ENCODE measurements at regions not wholly inside any gene's neighbourhood (a gene's known extent, or its start where the extent isn't known, plus 50 kb on each side); places are given as distances from the start of the nearest gene placed in this dataset.
"Not testable (repeated sequence)": the region's sequence is repeated elsewhere in the genome, so short reads cannot be mapped to it uniquely, and the experiment has no call there.

DNA sequence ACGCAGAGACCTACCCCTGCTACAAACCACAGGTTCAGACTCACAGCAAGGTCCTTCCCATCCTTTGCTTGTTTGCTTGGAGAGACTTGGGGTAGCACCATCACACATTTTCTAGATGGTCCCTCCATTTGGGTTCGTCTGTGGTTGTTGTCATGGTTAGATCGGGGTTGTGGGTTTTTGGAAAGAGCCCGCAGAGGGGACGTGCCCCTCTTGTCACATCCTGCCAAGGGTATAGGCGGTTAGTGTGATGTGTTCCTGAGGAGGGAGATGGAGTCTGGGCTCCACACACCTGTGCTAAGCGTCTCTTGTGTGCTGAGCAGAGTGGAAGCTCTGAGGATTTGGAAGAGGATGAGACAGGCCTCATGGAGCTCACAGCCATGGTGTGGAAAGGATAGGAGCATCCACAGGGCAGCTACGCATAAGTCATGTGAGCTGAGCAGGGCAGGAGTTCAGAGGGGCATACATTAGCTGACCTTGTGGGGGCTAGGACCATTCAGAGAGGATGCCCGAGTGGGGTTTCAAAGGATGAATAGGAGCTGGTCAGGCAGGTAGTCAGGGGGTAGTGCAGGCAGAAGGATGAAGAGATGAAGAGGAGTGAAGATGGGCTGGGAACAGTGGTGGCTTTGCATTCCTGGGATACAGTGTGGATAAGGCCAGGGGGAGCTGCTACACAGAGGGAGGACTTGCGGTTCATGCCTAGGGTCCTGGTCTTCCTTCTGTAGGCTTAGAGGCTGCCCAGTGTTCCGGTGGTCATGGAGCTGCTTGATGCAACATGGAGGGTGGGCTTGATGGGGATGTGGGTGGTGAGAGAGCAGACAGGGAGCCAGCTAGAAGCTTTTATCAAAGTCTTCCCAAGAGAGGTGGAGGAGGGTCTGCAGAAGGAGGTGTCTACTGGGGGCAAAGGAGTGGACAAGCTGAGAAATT, 62.9 kb downstream of the ACKR3 start:
- DNase-seq: no peak

DNA sequence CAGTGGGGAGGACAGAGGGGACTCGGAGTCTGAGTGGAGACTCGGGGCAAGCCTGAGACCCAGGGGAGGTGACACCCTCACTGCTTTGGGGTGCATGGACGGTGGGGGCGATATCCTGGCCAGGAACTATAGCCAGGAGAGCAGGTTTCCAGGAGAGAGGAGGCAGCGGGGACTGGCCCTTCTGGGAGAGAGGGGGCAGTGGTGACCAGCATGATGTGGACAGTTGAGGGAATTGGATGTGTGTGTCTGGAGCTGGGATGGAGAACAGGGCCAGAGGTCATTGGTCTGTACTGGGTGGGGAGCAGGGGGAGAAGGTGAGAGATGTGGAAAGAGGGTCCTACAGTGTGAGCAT, 63.6 kb downstream of the ACKR3 start:
- DNase-seq: no peak

DNA sequence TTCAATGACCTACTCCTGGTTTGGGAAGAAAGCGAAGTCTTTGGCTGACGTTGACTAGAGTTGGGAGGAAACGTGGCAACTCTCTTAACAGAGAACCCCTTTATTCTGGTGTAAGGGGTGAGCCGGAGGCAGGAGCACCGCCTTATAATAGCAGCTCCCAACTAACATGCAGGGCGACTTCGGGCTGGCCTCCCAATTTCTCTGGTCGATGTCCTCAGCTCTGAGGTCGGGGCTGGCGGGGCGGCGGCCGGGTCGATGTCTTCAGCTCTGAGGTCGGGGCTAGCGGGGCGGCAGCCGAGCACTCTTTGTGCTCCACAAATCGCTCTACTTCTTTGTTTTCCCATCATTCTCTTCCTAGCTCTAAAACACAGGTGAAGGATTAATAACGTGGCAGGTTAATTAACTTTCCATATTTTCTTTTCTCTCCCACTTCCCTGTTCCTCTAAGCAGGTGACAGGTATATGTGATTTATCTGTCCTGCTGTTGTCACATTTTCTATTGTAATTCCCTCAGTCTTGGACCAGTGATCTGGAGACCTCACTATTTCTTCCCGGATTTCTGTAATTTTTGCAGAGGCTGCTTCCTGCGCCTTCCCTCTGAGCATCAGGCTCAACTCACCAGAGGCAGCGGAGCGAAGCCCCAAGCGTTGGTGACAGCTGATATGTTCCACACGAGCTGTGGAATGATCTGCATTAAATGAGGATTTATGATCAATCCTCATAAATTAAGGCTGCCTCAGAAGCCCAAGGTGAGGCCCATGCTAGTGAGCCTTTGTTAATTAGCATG, 64.3 kb downstream of the ACKR3 start:
- no peak for DNase-seq

DNA sequence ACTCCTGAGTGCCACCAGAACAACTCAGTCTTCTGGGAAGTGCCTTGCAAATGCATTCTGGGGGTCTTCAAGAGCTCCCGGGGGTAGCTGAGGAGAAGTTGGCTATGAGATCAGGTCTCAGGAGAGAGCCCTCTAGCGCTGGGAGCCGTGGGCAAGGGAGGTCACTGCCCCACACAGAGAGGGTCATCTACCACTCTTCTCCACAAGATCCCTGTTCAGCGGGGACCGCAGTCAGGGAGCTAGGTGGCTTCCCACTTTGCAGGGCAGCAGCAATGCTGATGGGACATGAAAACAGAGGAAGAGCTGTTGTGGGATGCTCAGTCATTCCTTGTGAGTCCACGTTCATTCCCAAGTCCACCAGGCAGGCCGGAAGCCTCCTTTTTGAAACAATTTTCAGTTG, 66.6 kb downstream of the ACKR3 start:
- DNase-seq: no peak

DNA sequence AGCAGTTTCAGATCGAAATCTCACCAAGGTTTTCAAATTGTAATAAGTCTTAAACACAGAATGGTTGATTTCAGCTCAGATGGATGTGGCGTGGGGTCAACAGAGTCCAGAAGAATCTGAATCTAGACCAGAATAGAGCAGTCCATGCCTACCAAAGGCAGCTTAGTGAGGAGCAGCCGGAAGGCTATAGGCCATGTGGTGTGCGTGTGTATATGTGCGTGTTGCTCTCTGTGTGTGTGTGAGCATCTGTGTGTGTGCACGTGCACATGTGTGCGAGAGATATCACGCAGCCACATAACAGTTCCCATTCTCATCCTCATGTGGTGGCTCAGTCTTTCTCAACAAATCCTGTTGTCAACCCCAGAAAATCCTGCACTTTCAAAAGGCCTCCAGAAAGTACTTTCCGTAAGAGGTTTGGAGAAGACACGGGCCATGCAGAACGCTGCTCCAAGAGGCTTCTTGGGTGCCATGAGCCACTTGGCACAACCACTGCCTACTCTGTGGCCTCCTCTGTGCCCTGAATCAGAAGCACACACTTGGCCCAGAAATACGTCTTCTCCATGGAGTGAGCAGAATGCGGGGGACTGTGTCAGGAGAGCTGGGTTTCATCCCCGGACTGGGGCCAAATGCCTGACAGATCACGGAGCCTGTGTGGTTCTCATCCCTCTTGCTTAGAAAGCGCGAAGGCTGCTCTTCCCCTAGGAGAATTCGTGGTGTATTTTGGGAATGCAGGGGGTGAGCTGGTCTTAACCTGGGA, 67.3 kb downstream of the ACKR3 start:
- DNase-seq: no peak

DNA sequence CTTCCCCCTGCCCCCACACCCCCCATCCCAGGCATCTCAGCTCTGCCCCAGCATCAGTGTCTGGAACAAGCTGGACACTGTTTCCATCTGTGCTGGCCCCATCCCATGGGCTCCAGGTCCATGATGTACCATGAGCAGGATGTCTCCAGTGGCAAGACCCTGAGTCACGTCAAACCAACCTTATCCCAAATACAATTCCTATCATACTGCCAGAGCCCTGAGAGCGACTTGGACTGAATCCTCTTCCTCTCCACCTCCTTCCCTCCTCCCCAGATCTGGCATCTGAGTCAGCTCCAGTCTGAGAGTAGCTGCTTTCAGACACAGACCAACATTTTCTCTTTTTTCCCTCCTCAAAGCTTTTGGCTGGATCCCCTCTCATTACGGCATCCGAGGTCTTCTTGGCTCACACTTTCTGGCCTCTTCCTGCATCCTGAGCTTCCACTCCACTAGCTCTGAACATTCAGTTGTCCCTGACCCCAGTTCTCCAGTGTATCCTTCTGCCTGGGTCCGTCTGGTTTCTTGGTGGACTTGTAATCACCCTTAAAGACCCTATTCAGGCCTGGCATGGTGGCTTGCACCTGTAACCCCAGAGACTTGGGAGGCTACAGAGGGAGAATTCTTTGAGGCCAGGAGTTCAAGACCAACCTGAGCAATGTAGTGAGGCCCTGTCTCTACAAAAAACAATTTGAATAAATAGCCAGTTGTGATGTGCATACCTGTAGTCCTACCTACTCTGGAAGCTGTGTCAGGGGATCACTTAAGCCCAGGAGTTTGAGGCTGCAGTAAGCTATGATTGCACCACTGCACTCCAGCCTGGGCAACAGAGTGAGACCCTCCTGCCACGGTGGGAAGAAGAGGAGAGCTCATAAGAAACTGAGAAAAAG, 68.3 kb downstream of the ACKR3 start:
- no peak for DNase-seq

DNA sequence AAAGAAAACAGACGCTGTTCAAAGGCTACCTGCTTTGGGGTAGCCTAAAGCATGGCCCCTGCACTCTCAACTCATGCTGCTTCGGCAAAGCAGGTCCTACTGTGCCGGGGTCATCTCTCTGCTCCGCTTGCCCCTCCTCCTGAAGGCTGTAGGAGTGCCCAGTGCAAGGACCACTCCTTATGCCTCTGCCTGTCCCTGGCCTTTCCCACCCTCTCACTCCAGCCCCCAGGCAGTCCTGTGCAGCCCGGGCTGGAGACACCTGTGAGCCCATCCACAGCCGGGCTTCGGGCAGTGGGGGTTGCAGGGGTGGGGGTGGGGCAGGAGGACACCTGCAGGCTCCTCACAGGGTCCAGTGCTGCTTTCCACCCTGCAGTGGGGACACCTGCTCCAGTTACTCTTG, 69.1 kb downstream of the ACKR3 start:
- no peak for DNase-seq

DNA sequence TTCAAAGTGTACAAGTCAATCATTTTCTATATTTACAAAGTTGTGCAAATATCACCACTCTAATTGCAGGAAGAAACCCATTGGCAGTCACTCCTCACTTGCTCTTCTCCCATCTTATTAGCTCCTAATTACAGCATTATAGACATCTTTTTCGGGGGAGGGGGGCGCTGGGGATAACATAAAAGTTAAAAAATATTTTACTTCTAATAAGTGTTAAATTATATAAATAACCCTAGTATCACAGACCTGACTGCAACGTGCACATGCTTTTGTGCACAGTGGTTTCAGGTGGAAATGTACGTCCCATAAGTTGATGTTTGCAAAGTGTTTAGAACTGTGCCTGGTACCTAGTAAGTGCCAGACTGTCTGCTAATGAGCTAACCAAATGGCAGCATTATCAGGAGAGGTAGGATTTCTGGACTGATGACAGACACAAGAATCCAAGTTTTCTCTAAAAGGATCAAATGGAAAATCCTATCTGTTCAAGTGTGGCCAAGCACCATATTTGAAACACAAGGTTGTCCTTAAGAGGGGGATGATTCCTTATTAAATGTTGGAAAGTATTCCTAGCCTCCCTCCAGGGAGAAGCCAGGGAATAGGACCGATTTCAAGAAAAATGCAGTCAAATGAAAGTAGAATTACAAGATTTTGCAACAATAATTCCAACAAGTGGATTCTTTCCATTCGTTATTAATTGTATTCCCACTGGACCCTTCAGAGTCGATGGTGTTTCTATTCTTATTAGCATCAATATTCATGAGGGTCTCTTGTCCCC, 70.0 kb downstream of the ACKR3 start:
- no peak for DNase-seq

DNA sequence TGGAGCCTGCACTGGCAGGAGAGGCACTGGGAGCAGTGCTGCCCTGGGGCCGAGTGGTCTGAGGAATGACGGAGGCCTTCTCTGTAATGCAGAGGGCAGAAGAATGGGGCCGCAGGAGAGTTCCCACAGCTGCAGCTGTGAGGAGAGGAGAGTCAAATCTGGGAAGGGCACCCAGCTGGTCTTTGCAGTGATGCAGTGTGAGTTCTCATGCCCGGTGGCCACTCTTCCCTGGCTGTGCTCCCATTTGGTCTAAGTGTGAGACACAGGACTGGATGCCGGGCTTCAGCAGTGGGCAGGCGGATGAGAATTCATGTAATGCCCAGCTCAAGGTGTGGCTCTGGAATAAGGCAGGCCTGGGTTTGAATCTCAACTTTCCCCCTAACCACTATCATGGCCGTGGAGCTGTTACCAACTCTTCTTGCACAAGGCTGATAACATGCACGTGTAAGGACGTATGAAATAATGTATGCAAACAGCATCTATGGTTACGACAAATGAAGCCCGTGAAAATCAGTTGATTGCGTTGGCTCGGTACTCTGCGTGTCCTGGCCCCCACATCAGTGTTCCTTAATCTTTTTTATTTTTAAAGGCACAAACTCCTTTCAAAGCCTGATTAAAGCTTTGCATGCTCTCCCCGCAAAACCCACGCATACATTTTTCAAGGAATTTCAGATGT, 71.6 kb downstream of the ACKR3 start:
- no peak for DNase-seq

DNA sequence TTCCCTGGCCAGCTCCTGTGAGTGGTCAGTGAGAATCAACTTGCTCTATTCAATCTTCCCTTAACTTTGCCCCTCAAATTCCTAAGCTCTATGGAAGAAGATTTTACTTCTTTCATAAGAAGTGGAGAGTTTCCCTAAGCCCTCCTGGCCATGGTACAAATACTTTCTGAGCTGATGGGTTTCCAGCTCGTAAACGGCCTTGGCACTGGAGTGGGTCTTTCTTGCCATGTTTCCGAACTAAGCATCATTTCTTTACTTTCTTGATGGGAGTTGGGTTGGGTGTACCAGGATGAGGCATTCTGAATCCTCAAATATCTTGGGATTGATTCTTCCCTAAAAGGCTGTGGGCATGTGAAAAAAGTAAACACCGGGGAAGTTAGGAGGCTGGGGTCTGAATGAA, 72.5 kb downstream of the ACKR3 start:
- DNase-seq: no peak

DNA sequence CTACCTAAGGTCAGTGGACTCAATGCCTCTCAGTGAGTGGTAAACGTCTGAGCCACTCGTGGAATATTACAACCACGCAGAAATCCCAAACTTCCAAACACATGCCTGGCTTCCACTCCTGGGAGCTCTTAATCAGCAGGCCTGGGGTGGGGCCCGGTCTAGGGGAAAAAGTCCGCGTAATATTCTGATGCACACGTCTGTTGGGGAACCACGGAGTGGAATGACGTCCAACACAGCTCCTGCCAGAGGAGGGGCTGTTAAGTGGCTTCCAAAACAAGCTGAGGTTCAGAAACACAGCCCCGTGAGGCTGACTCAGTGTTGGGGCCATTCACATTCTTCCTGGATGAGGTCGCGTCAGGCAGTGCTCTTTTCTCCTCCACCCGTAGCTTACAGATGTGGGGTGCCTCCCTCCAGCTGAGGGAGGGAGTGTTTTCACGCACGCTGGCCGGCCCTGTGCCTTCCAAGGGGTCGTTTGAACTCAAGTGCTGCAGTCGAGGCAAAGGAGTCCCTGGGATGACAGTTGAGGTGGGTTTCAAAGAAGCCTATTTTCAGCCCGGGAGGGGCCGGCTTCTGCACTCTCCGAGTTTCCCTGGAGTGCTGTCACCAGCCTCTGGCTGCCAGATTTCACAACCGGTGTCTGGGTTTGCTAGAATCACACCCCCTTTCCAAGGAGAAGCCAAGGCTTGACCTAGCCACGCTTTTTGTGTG, 73.1 kb downstream of the ACKR3 start:
- no peak for DNase-seq

DNA sequence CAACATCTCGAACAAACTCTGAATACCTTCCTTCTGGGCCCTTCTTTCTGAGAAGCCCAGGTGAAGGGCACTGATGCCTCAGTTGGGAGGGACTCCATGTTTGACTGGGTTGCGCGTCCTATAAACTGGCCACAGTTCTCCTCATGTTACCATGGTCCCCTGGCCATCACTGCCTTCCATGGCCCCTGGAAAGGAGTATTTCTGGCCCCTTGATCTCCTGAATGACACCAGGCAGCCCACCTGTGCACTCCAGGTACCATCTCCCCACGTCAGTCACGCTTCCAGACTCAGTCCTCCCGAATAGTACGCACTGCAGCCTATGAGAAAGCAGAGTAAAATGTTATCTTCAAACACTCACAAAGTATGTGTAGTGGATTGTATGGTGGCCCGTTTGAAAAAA, 73.9 kb downstream of the ACKR3 start:
- DNase-seq: no peak

DNA sequence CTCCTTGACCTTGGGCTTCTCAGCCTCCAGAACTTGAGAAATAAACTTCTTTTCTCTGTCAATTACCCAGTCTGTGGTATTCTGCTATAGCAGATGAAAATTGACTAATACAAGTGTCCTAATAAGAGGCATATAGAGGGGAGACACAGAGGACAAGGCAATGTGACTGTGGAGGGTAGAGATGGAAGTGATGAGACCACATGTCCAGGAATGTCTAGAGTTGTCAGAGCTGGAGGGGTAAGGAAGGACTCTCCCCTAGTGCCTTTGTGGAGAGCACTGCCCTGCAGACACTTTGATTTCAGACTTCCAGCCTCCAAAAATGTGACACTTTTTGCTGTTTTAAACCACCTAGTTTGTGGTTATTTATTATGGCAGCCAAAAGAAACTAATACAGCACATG, 74.4 kb downstream of the ACKR3 start:
- no peak for DNase-seq

DNA sequence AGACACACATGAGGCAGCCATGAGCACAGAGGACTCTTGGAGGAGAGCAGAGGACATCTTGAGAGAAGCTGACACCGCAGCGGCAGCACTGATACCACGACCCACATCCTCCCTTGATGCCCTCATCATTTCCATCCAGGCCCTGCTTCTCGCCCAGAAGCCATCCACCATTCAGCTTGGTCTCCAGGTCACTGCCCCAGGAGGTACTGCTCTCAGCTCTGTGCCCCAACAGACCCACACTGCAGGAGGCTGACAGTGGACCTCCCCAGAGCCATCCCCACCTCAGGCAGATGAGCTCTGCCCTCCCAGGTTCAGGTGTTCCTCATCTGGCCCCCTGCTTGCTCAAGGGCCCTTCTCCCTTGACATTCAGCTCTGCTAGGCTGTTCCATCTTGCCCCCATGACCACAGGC, 74.9 kb downstream of the ACKR3 start:
- no peak for DNase-seq

DNA sequence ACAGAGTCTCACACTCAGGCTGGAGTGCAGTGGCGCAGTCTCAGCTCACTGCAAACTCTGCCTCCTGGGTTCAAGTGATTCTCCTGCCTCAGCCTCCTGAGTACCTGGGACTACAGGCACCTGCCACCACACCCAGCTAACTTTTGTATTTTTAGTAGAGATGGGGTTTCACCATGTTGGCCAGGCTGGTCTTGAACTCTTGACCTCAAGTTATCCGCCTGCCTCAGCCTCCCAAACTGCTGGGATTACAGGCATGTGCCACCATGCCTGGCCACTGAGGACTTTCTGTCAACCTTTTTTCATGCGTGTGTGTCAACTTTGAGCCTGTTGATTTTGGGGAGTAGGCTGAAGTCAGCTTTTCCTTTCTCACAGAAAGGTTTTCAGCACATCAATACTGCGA, 75.5 kb downstream of the ACKR3 start:
- DNase-seq: not testable (repeated sequence)

DNA sequence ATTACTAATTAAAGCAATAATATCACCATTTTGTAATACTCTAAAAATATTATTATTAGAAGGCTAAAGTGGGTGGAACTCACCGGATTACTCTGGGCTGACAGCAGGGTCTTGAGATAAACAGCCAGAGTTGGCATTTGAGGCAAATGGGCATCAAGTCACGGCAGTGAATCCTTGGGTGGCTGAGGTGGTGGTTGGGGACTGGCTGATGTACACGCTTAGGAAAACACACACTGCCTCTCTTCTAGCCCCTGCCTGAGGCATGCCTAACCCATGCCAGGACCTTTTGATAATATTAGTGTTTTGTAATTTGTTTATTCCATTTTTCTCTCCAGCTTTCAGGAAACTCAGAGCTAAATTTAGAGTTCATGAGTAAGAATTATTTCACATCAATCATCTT, 76.8 kb downstream of the ACKR3 start:
- DNase-seq: no peak

DNA sequence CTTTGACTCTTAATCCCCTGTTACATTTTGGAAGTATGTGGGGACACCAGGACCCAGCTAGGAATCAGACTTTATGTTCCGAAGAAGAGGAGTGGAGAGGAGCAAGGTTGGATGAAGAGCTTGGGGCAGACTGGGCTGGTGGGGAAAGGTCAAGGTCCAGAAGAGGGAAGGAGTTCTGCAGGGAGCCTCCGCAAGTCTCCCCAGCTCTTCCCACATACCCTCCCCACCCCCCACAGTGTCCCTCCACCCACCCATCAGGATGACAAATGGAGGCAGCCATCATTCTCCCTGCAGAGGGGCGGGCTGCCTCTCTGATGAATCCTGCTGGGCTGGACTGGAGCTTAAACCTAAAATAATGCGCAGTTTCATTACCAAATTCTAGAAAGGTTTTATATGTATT, 77.2 kb downstream of the ACKR3 start:
- DNase-seq: no peak

DNA sequence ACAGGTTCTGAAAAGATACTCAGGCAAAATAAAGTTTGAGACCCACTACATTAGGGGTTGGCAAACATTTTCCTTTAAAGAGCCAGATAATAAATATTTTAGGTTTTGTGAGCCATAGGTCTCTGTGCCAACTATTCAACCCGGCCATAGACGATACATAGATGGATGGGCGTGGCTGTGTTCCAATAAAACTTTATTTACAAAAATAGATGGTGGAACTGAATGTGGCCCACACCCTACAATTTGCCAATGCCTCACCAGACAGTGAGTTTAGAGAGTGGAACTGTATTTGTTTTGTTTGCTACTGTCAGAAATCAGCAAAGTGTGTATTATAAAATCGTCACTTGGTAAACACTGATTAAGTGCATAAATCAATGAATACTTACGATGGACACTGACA, 78.0 kb downstream of the ACKR3 start:
- no peak for DNase-seq

DNA sequence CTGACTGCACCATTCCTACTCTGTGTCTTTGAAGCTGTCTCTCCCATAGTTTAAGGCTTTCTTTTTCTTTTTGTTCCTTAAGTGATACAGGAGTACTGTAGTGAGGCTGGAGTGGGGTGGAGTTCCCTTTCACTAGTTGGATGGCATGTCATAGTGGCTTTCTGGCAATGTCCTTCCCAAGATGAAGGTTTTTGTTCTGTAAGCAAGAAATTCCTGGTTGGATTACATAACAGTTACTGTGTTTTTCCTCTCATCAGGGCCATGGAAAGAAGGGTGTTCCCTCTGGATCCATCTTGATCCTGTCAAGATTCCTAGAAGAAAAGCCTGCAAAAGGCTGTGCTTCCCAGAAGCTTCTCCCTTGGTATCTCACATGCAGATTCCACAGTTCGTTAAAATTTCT, 84.2 kb downstream of the ACKR3 start:
- DNase-seq: no peak

DNA sequence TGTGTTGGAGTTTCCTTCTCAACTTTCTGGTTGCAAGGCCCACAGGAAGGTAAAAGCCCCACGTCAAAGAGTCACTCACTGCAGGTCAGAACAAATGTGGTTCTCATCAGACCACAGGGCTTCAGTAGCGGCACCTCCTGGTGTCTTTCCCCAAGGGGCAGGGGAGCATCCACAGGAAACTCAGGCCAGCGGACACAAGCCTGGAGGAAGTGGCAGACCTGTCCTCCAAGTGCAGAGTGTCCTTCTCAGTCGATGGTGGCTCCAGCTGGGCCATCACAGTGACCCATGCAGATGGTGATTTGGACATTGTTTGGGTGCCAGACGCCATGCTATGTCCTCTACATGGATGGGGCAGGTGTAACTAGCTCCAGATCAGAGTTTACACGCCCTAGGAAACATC, 84.9 kb downstream of the ACKR3 start:
- DNase-seq: no peak

DNA sequence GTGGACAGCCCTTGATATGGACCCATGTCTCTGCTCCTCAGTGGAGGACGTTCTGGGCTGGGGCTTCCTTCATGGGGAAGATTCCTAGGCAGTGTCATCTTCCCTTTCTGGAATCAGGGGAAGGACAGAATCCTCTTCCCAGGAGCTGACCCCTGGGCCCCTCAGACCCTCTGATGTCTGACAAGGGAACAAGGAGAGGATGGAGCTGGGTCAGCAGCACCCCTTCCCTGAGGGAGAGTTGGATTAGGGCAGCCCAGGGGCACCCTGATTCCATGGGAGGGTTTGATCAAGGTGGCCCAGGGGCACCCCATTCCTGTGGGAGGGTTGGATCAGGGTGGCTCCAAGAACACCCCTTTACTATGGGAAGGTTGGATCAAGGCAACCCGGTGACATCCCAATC, 86.5 kb downstream of the ACKR3 start:
- no peak for DNase-seq

Measured in hematopoietic multipotent progenitor cell treated with erythropoietin and hydrocortisone succinate and interleukin-3 and kit ligand, for 8 days (in vitro differentiated cells).